Fibroblast of lung (primary cell): ENCODE measurements at regions not wholly inside any gene's neighbourhood (a gene's known extent, or its start where the extent isn't known, plus 50 kb on each side); places are given as distances from the start of the nearest gene placed in this dataset.

Experiments
- EZH2 ChIP-seq: IDR thresholded peaks from 2 replicates; pipeline ENCODE4 v1.5.1; 2012; ENCODE audit warnings: low read length, control low read depth, mild to moderate bottlenecking; ENCODE audit errors: missing control alignments
- TF ChIP-seq, protein P1 (sequence below), 2 donors: IDR thresholded peaks in 1 of 2; conservative IDR thresholded peaks in 1 of 2; 1 replicate in 1 of 2; 2 replicates in 1 of 2; pipeline ENCODE4 v1.5.1; 2011 to 2012; ENCODE audit warnings: low read length in 2 of 2, control low read depth in 1 of 2, inconsistent platforms in 1 of 2, low read depth in 1 of 2, mild to moderate bottlenecking in 1 of 2

DNA sequence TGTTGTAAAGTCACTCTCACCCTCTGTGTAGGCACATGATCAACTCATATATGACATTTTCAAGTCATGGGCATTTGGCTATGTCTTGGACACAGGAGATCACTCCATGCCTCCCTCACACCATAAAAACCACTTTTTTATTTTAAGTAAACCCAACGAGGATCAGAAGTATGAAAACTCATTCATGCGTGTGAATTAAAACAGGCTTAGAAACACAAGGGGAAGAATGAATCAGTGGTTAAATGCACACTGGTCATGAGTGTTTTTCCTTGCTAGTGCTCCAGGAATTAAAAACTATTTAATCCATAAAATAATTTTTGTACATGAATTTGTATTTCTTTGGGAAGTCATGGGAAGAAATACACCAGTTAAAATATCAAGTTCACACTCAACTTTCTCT, 198.4 kb downstream of the GALC start:
- no peak for TF ChIP-seq EZH2
- TF ChIP-seq, protein P1, sequence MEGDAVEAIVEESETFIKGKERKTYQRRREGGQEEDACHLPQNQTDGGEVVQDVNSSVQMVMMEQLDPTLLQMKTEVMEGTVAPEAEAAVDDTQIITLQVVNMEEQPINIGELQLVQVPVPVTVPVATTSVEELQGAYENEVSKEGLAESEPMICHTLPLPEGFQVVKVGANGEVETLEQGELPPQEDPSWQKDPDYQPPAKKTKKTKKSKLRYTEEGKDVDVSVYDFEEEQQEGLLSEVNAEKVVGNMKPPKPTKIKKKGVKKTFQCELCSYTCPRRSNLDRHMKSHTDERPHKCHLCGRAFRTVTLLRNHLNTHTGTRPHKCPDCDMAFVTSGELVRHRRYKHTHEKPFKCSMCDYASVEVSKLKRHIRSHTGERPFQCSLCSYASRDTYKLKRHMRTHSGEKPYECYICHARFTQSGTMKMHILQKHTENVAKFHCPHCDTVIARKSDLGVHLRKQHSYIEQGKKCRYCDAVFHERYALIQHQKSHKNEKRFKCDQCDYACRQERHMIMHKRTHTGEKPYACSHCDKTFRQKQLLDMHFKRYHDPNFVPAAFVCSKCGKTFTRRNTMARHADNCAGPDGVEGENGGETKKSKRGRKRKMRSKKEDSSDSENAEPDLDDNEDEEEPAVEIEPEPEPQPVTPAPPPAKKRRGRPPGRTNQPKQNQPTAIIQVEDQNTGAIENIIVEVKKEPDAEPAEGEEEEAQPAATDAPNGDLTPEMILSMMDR (conservative IDR thresholded peaks at IDR 0.05 in 1 of 2, IDR thresholded peaks at IDR 0.05 in 1 of 2; ENCODE audit: low read depth in 1 of 2, low read length in 2 of 2), result no peak
